ENCODE measurements at regions not wholly inside any gene's neighbourhood (a gene's known extent, or its start where the extent isn't known, plus 50 kb on each side); places are given as distances from the start of the nearest gene placed in this dataset.

DNA sequence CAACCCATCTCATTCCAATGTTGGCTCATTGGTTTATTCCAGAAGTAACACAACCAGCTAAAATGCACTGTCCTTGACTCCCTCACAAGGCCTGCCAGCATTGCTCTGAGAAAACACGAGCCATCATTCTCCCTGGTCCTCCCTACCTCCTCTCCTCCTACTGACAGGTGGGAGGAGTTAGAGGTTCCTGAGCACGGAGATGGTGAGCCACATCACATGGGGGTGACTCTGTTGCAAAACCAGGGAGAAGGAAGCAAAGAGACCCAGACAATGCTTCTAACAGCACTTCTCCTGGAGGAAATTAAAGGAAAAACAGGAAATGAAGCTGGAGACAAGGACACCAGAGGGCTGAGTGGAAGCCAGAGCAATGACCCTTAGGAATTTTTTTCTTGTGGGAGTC lies 667.4 kb downstream of the NTRK3 start:
- TF ChIP-seq POLR2A (IDR thresholded peaks at IDR 0.05), result no peak
- TF ChIP-seq, protein P1, sequence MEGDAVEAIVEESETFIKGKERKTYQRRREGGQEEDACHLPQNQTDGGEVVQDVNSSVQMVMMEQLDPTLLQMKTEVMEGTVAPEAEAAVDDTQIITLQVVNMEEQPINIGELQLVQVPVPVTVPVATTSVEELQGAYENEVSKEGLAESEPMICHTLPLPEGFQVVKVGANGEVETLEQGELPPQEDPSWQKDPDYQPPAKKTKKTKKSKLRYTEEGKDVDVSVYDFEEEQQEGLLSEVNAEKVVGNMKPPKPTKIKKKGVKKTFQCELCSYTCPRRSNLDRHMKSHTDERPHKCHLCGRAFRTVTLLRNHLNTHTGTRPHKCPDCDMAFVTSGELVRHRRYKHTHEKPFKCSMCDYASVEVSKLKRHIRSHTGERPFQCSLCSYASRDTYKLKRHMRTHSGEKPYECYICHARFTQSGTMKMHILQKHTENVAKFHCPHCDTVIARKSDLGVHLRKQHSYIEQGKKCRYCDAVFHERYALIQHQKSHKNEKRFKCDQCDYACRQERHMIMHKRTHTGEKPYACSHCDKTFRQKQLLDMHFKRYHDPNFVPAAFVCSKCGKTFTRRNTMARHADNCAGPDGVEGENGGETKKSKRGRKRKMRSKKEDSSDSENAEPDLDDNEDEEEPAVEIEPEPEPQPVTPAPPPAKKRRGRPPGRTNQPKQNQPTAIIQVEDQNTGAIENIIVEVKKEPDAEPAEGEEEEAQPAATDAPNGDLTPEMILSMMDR (IDR thresholded peaks at IDR 0.05), result no peak

All from body of pancreas (tissue), 4 donors.